Parathyroid adenoma (tissue), 2 donors: ENCODE measurements at regions not wholly inside any gene's neighbourhood (a gene's known extent, or its start where the extent isn't known, plus 50 kb on each side); places are given as distances from the start of the nearest gene placed in this dataset.

Experiments
- H2AFZ ChIP-seq: fragments of 300-600 bp; sonication (generic); one replicate; pipeline ENCODE4 v1.7.0; 2017; ENCODE audit warnings: antibody characterized with exemption, mild to moderate bottlenecking
- H3K27ac ChIP-seq: fragments of 300-600 bp; sonication (generic); one replicate; pipeline ENCODE4 v1.7.0; 2017
- H3K27me3 ChIP-seq: fragments of 300-600 bp; sonication (generic); one replicate; pipeline ENCODE4 v1.7.0; 2017; ENCODE audit warnings: low read length; ENCODE audit not compliant: control insufficient read depth, insufficient read depth
- H3K36me3 ChIP-seq: fragments of 300-600 bp; sonication (generic); one replicate; pipeline ENCODE4 v1.7.0; 2017; ENCODE audit warnings: low read length; ENCODE audit not compliant: control insufficient read depth, insufficient read depth
- H3K4me1 ChIP-seq: fragments of 300-600 bp; sonication (generic); one replicate; pipeline ENCODE4 v1.7.0; 2017; ENCODE audit warnings: control low read depth
- H3K4me2 ChIP-seq: fragments of 300-600 bp; sonication (generic); one replicate; pipeline ENCODE4 v1.7.0; 2017; ENCODE audit warnings: low read length
- H3K4me3 ChIP-seq: fragments of 300-600 bp; sonication (generic); one replicate; pipeline ENCODE4 v1.7.0; 2017; ENCODE audit warnings: low read depth, low read length
- H3K79me2 ChIP-seq: fragments of 300-600 bp; sonication (generic); one replicate; pipeline ENCODE4 v1.7.0; 2017; ENCODE audit warnings: control low read depth
- H3K9ac ChIP-seq: fragments of 300-600 bp; sonication (generic); one replicate; pipeline ENCODE4 v1.7.0; 2017; ENCODE audit warnings: mild to moderate bottlenecking
- H3K9me3 ChIP-seq: fragments of 300-600 bp; sonication (generic); one replicate; pipeline ENCODE4 v1.7.0; 2017; ENCODE audit warnings: low read length; ENCODE audit not compliant: control insufficient read depth
- TF ChIP-seq, protein P1 (sequence below): fragments of 300-600 bp; sonication (generic); IDR thresholded peaks from one replicate; pipeline ENCODE4 v1.7.0; 2017; ENCODE audit warnings: antibody characterized with exemption, mild to moderate bottlenecking
- donor health status: primary hyperparathyroidism.

DNA sequence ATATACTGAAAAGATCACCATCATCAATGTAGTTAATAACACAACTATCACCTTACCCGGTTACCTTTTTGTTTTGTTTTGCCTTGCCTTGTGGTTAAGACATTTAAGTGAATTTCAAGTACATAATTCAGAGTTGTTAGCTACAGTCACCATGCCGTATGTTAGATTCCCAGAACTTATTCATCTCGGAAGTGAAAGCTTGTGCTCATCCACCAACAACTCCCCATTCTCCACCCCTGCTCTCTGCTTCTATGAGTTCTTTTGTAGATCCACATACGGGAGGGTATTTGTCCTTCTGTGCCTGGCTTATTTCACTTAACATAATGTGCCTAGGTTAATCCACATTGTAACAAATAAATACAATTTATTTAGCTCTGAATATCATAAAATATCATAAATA is 182.8 kb upstream of the ADARB2 start:
- no peak overlapping the region for H2AFZ ChIP-seq
- H3K36me3 ChIP-seq, result no peaks in the 10 kb centered on the region
- no peaks in the 10 kb centered on the region for H3K79me2 ChIP-seq
- no peak overlapping the region for H3K27ac ChIP-seq
- H3K27me3 ChIP-seq, result no peaks in the 10 kb centered on the region
- H3K4me2 ChIP-seq, result no peak overlapping the region
- H3K4me1 ChIP-seq, result no peaks in the 10 kb centered on the region
- no peaks in the 10 kb centered on the region for H3K9me3 ChIP-seq
- no peak overlapping the region for H3K9ac ChIP-seq
- TF ChIP-seq, protein P1, sequence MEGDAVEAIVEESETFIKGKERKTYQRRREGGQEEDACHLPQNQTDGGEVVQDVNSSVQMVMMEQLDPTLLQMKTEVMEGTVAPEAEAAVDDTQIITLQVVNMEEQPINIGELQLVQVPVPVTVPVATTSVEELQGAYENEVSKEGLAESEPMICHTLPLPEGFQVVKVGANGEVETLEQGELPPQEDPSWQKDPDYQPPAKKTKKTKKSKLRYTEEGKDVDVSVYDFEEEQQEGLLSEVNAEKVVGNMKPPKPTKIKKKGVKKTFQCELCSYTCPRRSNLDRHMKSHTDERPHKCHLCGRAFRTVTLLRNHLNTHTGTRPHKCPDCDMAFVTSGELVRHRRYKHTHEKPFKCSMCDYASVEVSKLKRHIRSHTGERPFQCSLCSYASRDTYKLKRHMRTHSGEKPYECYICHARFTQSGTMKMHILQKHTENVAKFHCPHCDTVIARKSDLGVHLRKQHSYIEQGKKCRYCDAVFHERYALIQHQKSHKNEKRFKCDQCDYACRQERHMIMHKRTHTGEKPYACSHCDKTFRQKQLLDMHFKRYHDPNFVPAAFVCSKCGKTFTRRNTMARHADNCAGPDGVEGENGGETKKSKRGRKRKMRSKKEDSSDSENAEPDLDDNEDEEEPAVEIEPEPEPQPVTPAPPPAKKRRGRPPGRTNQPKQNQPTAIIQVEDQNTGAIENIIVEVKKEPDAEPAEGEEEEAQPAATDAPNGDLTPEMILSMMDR, result no peak
- no peak overlapping the region for H3K4me3 ChIP-seq

- no peaks in the 10 kb centered on the region for H3K4me1 ChIP-seq
- no peak overlapping the region for H2AFZ ChIP-seq
- TF ChIP-seq, protein P1, result no peak
These were observed 174.4 kb upstream of the ADARB2 start for GRCh38 chr10:1911771-1912170.

DNA sequence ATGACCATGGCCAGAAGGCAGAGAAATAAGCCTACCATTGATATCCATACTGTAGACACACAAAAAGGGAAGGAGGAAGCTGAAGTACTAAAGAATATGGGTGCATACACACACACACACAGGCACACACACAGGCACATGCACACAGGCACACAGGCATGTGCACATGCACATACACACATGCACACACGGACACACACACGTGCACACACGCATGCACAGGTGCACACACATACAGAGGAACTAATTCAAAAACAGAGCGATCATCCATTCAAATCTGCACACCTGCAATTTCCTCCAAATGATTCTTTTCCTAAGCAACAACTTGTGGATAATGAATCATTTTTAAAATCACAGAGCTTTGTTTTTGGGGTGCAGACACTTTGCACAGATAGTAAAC is 166.7 kb upstream of the ADARB2 start:
- no peaks in the 10 kb centered on the region for H3K36me3 ChIP-seq
- no peaks in the 10 kb centered on the region for H3K4me1 ChIP-seq
- H3K27ac ChIP-seq, result no peak overlapping the region
- H3K9me3 ChIP-seq, result no peaks in the 10 kb centered on the region
- H3K4me2 ChIP-seq, result no peak overlapping the region
- no peak overlapping the region for H3K4me3 ChIP-seq
- no peaks in the 10 kb centered on the region for H3K79me2 ChIP-seq
- H3K9ac ChIP-seq, result no peak overlapping the region
- TF ChIP-seq, protein P1, result no peak
- no peaks in the 10 kb centered on the region for H3K27me3 ChIP-seq
- H2AFZ ChIP-seq, result no peak overlapping the region

More at GRCh38 chr10:1911771-1912170, 174.4 kb upstream of the ADARB2 start:
- Histone ChIP-seq H3K79me2 (no peaks in the 10 kb centered on the region), H3K9ac (no peak overlapping the region), H3K4me2 (no peak overlapping the region), H3K9me3 (no peaks in the 10 kb centered on the region), H3K27me3 (no peaks in the 10 kb centered on the region), H3K36me3 (no peaks in the 10 kb centered on the region), H3K4me3 (no peak overlapping the region), H3K27ac (no peak overlapping the region)

DNA sequence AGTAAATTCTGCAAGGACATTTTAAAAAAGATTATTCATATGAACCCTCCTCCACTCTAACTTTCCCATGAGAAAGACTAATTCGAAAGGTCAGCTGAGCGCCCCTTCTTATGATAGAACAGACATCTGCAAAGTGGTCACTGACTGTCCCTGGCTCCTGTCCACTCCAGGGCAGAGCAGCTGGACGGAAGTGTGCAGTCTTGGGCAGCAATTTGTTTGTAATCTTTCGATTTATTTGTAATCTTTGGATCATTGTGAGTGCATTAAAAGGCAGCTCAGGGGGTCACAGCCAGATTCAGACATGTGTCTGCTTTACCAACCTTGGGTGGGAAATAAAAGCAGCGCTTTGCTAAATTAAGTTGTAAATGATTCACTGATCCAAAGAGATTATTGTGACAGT is 158.8 kb upstream of the ADARB2 start:
- Histone ChIP-seq H3K4me1 (no peaks in the 10 kb centered on the region), H3K27me3 (no peaks in the 10 kb centered on the region), H3K4me2 (no peak overlapping the region), H3K4me3 (no peak overlapping the region), H3K9me3 (no peaks in the 10 kb centered on the region), H2AFZ (no peak overlapping the region), H3K9ac (no peak overlapping the region), H3K27ac (no peak overlapping the region), H3K36me3 (no peaks in the 10 kb centered on the region), H3K79me2 (no peaks in the 10 kb centered on the region)
- TF ChIP-seq, protein P1, result no peak

GRCh38 chr10:1895691-1896090 is 158.4 kb upstream of the ADARB2 start:
- Histone ChIP-seq H3K9me3 (no peaks in the 10 kb centered on the region), H3K4me1 (no peaks in the 10 kb centered on the region), H3K36me3 (no peaks in the 10 kb centered on the region), H2AFZ (no peak overlapping the region), H3K27ac (no peak overlapping the region), H3K4me2 (no peak overlapping the region), H3K79me2 (no peaks in the 10 kb centered on the region), H3K4me3 (no peak overlapping the region), H3K27me3 (no peaks in the 10 kb centered on the region), H3K9ac (no peak overlapping the region)
- TF ChIP-seq, protein P1, result no peak
